GM12873 (cell line): ENCODE measurements at regions not wholly inside any gene's neighbourhood (a gene's known extent, or its start where the extent isn't known, plus 50 kb on each side); places are given as distances from the start of the nearest gene placed in this dataset.

Experiments
- TF ChIP-seq, protein P1 (sequence below): IDR thresholded peaks from 2 replicates; pipeline ENCODE4 v1.5.1; 2012; ENCODE audit warnings: low read depth, mild to moderate bottlenecking, moderate library complexity, low read length, control low read depth; ENCODE audit not compliant: insufficient read depth; ENCODE audit errors: missing control alignments

GRCh38 chr1:234769284-234769985 is 159.5 kb upstream of the IRF2BP2 start:
- TF ChIP-seq, protein P1, sequence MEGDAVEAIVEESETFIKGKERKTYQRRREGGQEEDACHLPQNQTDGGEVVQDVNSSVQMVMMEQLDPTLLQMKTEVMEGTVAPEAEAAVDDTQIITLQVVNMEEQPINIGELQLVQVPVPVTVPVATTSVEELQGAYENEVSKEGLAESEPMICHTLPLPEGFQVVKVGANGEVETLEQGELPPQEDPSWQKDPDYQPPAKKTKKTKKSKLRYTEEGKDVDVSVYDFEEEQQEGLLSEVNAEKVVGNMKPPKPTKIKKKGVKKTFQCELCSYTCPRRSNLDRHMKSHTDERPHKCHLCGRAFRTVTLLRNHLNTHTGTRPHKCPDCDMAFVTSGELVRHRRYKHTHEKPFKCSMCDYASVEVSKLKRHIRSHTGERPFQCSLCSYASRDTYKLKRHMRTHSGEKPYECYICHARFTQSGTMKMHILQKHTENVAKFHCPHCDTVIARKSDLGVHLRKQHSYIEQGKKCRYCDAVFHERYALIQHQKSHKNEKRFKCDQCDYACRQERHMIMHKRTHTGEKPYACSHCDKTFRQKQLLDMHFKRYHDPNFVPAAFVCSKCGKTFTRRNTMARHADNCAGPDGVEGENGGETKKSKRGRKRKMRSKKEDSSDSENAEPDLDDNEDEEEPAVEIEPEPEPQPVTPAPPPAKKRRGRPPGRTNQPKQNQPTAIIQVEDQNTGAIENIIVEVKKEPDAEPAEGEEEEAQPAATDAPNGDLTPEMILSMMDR = no peak

- TF ChIP-seq, protein P1 = no peak
Measured at GRCh38 chr1:234768569-234769283, 158.7 kb upstream of the IRF2BP2 start.

DNA sequence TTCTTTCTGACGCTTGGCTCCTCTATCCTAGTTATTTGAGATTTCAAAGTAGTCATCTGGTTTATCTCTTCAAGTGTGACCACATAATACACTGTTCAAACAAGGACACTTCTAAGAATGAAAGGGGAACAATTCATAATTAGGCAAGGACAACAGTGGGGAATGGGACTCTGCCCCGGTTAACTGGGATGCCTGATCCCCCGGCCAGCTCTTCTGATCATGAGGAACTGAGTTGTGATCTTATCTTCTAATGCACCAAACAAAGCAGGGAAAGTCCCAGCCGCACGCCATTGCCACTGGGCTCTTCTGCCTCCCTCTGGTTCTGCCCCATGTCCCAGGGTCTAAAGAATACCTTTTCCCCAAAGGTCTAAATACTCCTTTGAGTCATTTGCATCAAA is 158.2 kb upstream of the IRF2BP2 start:
- TF ChIP-seq, protein P1 = no peak

- TF ChIP-seq, protein P1 = no peak
Measured at GRCh38 chr1:234765672-234766071, 155.7 kb upstream of the IRF2BP2 start.

DNA sequence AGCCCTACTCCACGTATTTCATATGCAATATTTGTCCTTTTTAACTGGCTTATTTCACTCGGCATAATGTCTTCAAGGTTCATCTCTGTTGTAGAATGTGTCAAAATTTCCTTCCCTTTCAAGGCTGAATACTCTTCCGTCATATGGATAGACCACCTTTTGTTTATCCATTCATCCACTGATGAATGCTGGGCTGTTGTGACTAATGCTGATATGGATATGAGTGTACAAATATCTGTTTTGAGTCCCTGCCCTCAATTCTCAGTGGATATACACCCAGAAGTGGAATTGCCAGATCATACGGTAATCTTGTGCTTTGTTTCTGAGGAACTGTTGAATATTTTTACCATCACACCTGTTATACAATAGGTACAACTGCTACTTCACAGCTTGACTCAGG is 155.2 kb upstream of the IRF2BP2 start:
- TF ChIP-seq, protein P1 = no peak

DNA sequence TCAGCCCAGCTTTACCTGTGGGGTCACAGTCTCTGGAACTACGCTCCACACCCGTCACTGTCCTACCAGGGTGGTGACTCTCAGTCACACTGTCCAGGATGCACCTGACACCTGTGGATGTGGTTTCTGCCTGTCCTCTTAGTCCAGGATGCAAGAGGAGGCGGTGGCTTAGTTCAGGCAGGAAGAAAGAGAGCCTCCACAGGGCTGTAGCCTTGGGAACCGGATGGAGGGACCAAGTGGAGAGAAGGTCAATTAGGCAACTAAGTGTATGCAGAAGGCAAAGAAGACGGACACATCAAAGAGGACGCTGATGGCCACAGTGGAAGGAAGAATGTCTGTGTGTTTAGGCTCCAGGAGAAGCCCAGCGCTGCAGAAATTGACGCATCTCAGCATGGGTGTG is 153.9 kb upstream of the IRF2BP2 start:
- TF ChIP-seq, protein P1 = no peak

DNA sequence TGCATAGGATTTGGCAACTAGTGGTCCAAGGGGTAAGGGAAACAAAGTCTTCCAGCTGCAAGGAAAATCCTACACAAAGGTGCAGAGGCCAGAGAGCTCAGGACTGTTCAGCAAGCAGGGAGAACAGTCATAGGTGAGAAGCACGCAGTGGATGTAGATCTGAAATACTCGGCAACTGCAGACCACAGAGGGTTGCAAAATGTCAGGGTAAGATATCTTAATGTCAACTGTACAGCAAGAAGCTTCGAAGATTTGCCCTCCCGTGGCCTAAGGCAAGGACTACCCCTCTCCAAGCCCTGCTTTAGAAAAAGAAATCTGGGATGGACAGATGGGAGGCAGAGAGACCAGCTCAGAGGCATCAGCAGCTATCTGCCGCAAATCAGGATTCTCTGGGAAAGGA is 153.4 kb upstream of the IRF2BP2 start:
- TF ChIP-seq, protein P1 = no peak
